ENCODE measurements at regions not wholly inside any gene's neighbourhood (a gene's known extent, or its start where the extent isn't known, plus 50 kb on each side); places are given as distances from the start of the nearest gene placed in this dataset.
"Not testable (repeated sequence)": the region's sequence is repeated elsewhere in the genome, so short reads cannot be mapped to it uniquely, and the experiment has no call there.

- not testable (repeated sequence) for TF ChIP-seq CTCF (IDR thresholded peaks at IDR 0.05; ENCODE audit: extremely low read depth in 1 of 2, insufficient read depth in 1 of 2, low read depth in 1 of 2, low read length in 2 of 2); MAX (IDR thresholded peaks at IDR 0.05; ENCODE audit: insufficient read depth, insufficient read length); POLR2AphosphoS5 (IDR thresholded peaks at IDR 0.05; ENCODE audit: insufficient read depth, low read depth, low read length); EZH2 (IDR thresholded peaks at IDR 0.05; ENCODE audit: borderline replicate concordance, low read depth, low read length, severe bottlenecking); JUN (IDR thresholded peaks at IDR 0.05; ENCODE audit: borderline replicate concordance, insufficient read depth, insufficient read length, low read depth); POLR2A (IDR thresholded peaks at IDR 0.05; ENCODE audit: low read depth, low read length); FOS (IDR thresholded peaks at IDR 0.05; ENCODE audit: borderline replicate concordance, insufficient read depth, low read length); GATA2 (IDR thresholded peaks at IDR 0.05; ENCODE audit: insufficient read depth, insufficient read length, low read depth, low read length); MYC (IDR thresholded peaks at IDR 0.05; ENCODE audit: low read depth, low read length)
These were observed 63.6 kb upstream of the CEP162 start for GRCh38 chr6:84291033-84291432.
